Dermis blood vessel endothelial cell (primary cell): ENCODE measurements at regions not wholly inside any gene's neighbourhood (a gene's known extent, or its start where the extent isn't known, plus 50 kb on each side); places are given as distances from the start of the nearest gene placed in this dataset.
A peak's percentile ranks its signal among the peaks of the same experiment; 100 is the strongest.
"Not testable (repeated sequence)": the region's sequence is repeated elsewhere in the genome, so short reads cannot be mapped to it uniquely, and the experiment has no call there.

ENCODE experiments used
- DNase-seq: peaks from one replicate; pipeline ENCODE4 v3.0.0; 2010

DNA sequence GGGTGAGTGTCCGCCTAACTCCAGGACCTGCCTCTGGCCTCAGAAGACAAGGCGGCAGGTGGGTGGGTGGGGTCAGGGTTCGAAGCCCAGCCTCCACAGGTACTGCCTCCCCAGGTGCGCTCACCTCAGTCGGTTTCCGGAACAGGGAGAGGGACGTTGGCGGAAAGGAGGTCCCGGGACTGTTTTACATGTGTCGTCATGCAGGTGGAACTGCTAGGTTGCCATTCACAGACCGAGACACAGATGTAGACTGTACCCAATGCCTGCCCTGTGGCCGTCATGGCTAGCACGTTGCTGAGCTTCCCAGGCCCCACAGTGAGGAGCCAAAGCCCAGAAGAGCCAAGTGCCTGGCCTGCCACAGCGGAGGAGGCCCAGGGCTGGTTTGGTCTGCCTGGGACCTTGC is 284.0 kb upstream of the HS6ST1 start:
- no peak for DNase-seq

DNA sequence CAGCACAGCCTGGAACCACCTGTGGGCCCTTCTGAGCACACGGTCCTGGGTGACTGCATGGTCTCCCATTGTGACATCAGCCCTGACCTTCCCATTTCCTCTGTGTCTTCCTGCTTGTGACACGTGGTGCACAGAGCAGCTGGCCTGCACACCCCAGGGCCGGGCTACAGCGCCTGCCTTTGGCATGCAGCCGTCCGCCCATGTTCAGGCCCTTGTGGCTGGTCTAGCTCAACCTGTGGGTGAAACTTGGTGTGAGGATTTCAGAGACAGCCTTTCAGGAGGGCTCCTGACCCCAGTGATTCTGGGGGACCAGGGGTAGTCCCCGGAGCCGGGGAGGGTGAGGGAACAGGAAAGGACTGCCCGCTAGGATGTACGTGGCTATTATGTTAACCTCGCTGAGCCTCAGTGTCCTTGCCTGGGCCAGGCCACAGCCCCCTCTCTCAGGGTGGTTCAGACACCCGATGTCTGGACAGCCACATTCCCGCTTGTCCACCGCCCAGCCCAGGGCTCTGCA is 284.8 kb upstream of the HS6ST1 start:
- DNase-seq = peak; percentile 9

DNA sequence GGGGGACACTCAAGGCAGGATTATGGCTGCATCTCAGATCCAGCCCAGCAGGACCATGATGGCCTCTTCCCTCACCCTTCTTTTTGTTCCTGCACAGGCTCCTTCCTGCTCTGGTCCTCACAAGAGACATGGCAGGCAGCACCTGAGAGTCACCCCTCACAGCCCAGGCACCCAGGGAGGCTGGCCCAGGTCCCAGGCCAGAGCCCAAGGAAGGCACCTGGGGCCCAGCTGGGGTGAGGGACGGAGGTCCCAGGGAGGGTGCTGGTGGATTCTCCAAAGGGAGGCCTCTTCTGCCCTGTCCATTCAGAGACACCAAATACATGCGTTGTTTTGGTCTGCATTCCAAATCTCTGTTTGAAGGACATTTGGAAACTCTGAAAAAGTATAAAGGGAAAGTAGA is 285.4 kb upstream of the HS6ST1 start:
- DNase-seq = no peak

DNA sequence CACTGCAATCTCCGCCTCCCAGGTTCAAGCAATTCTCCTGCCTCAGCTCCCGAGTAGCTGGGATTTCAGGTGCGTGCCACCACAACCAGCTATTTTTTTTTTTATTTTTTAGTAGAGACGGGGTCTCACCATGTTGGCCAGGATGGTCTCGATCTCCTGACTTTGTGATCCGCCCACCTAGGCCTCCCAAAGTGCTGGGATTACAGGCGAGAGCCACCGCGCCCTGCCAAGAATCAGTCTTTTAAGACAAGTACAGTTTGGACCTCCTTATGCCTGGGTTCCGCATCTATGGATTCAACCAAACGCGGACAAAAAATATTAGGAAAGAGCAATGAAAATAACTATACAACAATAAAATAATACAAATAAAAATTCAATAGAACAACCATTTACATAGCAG is 285.9 kb upstream of the HS6ST1 start:
- DNase-seq = not testable (repeated sequence)

DNA sequence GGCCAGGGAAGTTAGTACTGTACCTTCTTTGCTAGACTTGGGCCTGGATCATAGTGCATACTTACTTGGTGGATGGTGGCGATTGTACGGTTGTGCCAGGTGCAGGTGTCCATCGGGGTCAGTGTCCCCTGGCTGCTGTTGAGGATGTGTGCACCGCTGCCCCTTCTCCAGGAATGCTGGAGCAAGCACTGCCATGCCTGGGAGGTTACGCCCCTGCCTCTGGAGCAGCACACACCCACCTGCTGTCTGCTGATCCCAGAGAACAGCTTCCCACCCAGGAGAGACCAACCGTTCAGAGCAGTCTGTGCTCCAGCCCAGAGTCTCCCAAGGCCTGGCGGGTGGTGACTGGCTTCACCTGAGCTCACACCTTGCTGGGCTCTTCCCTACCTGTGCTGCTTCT is 286.8 kb upstream of the HS6ST1 start:
- no peak for DNase-seq

DNA sequence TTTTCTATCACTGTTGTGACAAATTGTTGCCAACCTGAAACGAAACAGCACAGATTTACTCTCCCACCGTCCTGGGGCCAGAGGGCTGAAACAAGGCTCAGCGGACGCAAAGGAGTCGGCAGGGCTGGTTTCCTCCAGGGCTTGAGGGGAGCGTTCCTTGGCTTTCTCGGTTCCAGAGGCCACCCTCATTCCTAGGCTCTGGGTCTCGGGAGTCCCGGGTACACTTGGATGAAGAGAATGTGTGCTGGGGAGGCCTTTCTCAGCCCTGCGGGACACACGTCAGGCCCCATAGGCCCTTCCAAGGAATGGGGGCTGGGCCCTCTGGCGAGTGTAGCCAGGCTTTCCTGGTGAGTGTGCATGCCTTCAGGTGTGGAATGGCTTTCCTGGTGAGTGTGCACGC is 287.3 kb upstream of the HS6ST1 start:
- no peak for DNase-seq

DNA sequence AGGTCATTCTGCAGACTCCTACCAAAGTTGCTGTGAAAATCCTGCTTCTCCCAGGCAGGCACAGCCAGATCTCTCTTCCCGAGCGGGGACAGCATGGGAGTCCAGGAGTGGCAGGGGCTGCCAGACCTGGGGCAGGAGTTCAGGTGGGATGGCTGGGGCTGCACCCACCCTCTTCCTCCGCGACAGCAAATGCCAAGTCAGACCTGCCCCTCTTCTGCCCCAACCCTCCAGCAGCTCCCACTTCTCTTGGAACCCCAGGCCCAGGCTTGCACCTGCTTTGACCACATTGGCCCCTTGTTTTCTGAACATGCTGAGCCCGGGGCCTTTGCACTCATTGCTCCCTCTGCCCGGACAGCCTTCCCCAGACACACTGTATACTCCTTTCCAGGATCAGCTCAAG is 288.2 kb upstream of the HS6ST1 start:
- no peak for DNase-seq

DNA sequence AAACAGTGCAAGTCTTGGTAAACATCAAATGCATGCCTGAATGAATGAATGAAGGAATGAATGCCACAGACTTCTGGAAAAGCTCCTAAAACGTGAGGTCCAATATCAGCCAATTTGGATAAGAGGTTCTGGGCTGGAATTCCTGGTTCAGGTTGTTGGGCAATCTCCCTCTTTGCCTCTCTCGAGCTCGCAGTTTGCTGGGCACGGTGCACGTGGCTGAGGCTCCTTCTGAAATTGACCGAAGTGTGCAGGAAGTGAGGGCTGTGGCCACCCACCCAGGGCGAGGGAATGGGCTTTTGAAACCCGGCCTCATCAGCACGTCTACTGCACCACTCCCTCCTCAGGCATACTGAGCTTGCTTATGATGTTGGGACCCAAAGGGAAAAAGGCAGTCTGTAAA is 288.8 kb upstream of the HS6ST1 start:
- no peak for DNase-seq

DNA sequence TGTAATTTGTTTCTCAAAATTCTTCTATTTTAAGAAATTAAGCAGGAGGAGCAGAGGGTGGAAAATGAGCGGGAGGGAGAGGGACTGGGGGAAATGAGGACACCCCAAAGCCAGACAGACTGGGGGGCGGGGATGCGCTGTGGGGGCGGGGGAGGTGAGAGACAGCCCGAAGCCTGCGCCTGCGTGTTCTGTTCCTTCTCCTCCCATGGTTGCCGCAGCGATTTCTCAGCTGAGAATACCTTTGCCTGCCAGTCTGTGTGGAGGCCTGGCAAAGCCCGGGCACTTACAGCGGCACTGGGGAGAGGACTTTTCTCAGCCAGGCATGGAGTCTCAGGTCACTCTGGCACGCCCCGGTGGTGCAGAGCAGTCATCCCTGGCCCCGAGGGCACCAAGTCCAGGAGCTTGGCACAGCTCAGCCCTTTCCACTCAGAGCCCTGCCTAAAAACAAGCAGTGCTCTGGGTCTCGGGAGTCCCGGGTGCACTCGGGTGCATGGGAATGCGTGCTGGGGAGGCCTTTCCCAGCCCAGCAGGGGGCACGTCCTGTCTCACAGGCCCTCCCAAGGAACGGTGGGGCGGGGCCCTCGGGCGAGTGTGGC is 289.3 kb upstream of the HS6ST1 start:
- no peak for DNase-seq

DNA sequence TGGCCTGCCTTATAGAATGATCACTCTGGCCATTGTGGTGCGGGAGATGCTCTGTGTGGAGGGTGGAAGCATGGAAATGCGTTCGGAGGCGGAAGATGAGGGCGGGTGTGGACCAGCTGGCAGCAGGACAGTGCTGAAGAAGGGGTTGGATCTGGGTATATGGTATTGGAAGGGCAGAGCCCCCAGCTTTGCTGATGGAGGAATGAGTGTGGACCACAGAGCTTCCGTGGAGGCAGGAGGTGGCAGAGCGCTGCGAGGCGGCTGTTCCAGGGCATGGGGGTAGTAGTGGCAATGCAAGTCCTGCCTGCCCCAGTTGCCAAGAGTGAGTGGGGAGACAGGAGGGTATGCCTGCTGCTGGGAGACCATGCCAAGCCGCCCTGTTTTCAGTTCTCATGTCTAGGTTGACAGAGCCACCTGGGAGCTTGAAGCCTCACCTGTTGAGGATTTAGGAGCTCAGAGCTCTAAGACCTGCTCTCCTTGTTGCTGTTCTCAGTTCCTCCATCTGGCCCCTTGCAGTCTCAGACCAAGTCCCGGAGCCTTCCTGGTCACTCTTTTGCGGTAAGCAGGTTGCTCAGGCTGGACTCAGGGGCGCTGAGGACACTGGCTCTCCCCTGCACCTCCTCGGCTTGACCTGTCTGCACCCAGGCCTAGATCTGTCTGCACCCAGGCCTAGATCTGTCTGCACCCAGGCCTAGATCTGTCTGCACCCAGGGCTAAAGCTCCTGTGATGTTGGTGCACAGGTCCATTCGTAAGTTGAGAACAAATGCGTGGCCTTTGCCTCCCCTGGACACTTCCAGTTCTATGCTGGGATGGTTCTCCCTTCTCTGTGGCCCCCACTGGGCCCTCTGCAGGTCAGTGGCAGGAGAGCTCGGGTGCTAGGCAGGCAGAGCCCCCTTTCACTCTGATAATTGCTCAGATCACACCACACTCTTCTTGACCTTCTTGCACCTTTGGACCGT is 290.5 kb upstream of the HS6ST1 start:
- no peak for DNase-seq

DNA sequence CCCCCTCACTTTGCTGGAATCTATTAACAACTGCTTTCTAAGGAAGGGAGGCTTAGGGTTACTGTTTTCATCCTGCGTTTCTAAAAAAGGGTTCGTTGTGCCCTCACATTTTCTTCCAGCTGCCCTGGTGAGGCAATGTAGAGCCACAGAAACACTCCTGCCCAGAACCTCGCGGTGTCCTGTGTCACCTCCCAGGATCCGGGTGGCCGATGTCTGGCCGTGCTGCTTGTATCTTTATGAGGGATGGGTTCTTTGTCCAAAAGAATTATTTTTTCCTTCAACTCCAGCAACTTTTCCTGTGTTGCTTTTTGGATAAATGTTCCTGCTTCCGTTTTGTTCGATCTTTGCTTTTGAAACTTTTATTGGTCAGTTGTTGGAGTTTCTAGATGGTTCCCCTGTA is 291.8 kb upstream of the HS6ST1 start:
- no peak for DNase-seq

DNA sequence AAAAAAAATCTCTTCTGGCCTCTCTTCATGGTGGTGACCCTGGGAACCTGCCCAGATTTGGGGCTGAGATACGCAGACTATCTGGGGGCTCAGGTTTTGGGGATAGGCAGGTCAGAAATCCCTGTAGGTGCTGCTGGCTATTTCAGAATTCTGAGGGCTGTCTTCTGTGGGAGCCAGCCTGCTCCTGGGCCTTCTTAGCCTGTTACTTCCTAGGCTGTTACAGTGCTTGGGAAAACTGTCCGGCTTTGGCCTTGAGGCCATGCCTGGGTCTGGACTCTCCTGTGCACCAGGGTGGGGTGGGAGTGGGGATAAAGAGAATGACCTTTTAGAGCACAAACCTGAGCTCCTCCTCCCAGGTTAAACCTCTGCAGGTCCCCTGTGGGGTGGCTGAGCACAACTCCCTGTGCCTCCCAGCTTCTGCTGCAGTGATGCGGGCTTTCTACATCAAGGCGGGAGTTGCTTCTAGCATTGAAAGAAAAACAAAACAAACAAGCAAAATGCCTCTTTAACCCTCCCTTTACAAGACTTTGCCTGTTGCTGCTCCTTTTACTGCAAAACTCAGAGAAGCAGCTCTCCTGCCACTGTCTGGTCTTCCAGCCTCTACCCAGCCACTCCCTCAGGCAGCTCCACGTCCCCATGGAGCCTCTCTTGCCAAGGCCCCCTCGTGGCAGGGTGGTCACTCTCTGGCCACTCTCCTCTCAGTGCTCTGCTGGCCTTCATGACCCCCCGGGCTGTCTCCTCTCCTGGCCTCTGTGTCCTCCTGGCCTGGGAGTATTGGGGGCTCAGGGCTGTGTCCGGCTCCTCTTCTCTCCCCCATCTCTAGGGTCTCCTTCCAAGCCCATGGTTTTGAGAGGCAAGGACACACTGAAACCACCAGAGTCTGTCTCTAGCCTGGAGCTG is 293.0 kb upstream of the HS6ST1 start:
- no peak for DNase-seq

DNA sequence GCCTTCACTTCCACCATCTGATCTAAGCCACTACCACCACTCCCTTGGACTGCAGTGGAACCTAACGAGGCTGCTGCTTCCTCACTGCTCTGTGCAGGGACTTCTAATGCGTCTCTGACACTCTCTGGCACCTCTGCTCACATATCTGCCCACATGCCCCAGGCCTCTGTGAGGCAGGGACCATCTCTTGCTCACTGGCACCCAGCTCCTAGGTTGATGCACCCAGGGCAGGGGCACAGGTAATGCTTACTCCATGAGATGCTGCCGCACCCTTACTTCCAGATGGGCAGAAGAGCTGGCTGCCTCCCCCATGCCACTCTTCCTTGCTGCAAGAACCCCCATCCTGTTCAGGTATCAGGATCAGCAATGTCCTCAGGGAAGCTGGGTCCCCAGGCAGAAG is 294.0 kb upstream of the HS6ST1 start:
- DNase-seq = no peak

DNA sequence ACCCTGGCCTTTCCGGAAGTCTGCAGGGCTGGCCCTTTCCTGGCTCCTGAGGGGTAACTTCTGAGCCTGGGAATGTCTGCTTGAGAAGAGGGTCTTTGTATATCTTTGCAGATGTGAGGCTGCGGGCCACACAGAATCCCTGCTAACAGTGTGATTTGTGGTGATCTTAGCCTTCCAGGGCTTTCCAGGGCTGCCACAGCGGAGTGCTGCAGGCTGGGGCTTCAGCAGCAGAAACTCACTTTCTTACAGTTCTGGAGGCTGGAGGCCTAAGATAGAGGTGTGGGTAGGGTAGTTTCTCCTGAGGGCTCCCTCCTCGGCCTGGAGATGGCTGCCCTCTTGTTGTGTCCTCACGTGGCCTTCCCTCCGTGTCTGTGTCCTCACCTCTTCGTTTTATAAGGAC is 294.7 kb upstream of the HS6ST1 start:
- no peak for DNase-seq

DNA sequence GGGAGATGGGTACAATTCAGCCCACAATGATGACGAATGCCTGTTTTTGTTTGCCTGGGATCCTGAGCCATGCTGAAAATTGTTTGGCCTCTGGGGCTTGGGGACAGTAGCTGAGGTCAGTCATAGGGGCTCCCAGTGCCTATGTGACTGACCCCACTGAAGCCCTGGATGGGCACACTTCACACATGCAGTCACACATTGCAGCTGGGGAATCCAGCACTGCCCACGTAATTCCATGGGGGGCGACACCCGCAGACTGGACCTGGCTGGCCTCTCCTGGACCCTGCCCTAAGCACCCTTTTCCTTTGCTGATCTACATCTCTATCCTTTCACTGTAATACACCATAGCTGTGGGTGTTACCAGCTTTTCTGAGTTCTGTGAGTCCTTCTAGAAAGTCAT is 295.2 kb upstream of the HS6ST1 start:
- no peak for DNase-seq

DNA sequence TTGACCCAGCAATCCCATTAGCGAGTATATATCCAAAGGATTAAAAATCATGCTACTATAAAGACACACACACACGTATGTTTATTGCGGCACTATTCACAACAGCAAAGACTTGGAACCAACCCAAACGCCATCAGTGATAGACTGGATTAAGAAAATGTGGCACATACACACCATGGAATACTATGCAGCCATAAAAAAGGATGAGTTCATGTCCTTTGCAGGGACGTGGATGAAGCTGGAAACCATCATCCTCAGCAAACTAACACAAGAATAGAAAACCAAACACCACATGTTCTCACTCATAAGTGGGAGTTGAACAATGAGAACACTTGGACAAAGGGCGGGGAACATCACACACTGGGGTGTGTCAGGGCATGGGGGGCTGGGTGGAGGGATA is 296.2 kb upstream of the HS6ST1 start:
- DNase-seq = not testable (repeated sequence)

DNA sequence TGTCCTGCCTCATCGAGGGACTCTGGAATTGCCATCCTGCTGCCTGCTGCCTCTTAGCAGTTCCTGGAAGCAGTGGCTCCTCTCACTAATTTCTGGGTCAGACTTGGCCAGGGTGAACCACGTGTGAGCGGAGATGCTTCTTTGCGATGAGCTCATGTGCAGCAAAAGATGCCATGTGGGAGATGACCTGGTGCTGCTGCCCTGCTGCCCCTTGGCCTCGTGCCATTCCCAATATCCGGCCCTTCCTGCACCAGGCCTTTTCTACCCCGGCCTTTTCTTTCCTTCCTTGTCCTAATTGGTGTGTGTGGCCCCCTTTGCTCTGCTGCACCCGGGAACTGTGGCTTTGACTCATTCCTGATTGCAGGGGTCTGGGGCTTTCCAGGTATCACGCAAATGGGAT is 296.9 kb upstream of the HS6ST1 start:
- DNase-seq = no peak

DNA sequence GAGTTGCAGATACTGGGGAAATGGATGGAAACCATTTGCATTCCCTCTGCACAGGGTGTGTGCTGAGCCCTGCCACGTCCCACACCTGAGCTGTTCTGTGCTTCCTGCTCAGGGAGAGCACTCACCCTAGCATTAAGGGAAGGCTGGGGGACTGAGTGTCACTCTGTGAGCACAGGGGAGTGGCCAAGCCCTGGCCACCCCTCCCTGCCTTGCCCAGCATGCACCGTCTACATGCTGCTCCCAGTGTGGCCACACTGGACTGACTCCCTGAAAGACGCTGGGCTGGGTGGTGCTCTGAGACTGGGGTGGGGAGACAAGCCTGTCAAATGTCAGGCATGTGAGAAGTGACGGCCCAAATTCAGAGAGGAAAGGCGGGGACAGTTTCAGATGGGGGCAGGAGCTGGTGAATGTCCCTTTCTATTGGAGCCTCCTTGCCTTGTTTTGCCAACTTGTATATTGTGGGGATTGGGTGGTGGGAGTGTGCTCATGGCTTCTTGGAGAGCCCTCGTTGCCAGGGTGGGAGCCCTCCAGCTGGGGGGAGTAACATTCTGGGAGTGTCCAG is 298.4 kb upstream of the HS6ST1 start:
- no peak for DNase-seq

DNA sequence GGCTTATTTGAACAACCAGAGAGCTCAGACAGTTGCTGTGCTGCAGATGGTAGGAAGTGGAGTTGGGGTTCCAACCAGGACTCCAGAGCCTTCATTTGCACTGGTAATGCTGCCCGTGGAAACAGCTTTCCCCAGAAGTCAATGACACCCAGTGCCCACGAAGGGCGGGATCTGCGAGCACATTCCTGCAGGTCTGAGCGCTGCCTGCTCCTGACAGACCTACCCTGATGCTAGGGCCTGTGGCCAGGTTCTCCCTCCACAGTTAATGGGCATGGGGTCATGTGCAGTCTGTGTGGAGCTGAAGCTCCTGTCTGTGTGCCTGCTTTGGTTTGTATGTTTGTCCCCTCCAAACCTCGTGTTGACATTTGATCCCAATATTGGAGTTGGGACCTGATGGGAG is 299.0 kb upstream of the HS6ST1 start:
- no peak for DNase-seq

DNA sequence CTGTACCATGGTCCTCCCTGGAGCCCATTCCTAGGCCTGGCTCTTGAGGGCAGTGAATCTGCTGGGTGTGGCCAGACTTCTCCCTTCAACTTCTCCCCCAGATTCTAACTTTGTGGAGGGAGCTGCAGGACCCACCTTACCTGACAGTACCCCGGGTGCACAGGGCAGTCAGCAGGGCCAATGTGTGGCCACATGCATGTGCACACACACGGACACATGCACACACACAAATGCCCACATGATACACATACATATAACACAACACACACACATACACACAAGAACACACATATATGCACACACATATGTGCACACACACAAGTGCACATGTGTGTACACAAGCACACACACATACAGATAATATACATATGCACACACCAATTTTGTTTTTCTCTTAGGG is 300.0 kb upstream of the HS6ST1 start:
- no peak for DNase-seq

DNA sequence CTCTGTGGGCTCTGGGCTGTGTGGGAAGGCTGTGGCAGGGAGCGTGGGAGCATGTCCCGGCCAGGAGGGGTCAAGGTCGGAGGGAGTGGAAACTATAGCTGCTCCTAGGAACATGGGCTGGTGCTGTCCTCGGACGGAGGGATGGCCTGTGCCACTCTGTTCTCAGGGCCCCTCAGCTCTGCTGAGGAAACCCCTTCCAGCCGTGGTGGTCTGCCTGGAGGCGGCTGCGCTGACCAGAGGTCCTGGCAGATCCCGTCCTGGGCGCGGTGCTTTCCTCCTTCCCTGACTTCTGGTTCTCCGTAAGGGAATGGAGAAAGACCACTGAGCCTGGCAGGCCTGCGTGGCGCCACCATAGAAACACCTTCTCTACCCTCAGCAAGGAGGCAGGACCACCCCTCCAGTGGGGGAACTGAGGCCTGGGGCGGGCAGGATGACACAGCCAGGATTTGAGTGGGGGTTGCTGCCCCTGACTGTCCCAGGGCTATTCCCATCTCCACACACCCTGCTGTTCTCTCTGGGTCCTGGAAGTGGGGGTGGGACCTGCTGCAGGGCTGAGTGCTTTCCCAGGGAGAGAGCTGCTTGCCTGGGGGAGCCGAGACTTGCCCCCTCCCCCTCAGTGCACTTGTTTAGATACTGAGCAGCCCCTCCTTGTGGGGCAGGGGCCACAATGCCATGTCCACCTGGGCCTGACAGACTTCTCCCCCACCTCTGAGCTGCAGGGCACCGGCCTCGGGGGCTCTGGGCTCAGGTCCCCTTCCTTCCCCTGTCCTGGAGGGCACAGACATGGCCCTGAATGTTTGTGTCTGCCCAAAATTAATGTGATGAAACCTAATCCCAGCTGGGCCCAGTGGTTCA is 301.0 kb upstream of the HS6ST1 start:
- no peak for DNase-seq

DNA sequence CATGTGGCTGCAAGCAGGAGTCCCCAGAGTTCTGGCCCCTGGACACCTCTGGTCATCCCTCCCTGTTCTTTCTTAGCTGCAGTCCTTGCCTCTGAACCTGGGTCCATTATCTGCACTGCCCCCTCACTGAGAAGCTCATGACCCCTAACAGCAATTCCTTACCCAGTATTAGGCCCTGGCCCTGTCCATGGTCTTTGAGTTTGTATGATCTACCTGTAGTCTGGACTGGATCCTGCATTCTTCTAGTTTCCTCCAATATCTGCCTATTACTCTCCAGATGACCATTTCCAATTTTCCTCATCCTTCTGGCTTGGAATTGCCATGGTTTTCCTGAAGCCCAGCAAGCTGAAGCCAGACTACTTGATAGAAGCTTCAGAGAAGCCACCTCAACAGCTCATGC is 302.4 kb upstream of the HS6ST1 start:
- no peak for DNase-seq
